H1 (cell line): ENCODE measurements at regions not wholly inside any gene's neighbourhood (a gene's known extent, or its start where the extent isn't known, plus 50 kb on each side); places are given as distances from the start of the nearest gene placed in this dataset.

Source experiments
- CTCF ChIA-PET: fragments of 300-600 bp; sonication (Branson Sonifier 250); formaldehyde crosslinking; loops from one replicate; lab custom pipeline; 2021; ENCODE audit not compliant: partially characterized antibody; lab: Charles Lee
- POLR2A ChIA-PET: fragments of 300-600 bp; sonication (Branson Sonifier 250); formaldehyde crosslinking; loops from one replicate; lab custom pipeline; 2021; ENCODE audit warnings: inconsistent platforms; ENCODE audit not compliant: partially characterized antibody; lab: Charles Lee
- DNase-seq, 2 experiments: peaks; one replicate each; pipeline versions ENCODE4 v3.0.0 to v3.0.0-alpha.2; 2010 to 2022; ENCODE audit warnings: low spot score in 2 of 2, low read depth in 1 of 2, mixed read lengths in 1 of 2
- FAIRE-seq: peaks from 2 replicates; lab custom pipeline; 2011; peaks lifted over from hg19 to GRCh38; lab: Jason Lieb, UNC
- H2AFZ ChIP-seq: 2 replicates; pipeline ENCODE4 v1.8.1; 2012; ENCODE audit warnings: low read length, inconsistent platforms
- H2AK5ac ChIP-seq: 2 replicates; pipeline ENCODE4 v1.6.1; 2013; ENCODE audit warnings: low read depth, low read length
- H2BK120ac ChIP-seq: replicated peaks from 2 replicates; pipeline ENCODE3; 2013; ENCODE audit warnings: low read depth, low read length, inconsistent platforms
- H2BK12ac ChIP-seq: 2 replicates; pipeline ENCODE4 v1.6.1; 2013; ENCODE audit warnings: low read depth, low read length
- H2BK15ac ChIP-seq: 2 replicates; pipeline ENCODE4 v1.6.1; 2013; ENCODE audit warnings: low read length
- H2BK20ac ChIP-seq: 2 replicates; pipeline ENCODE4 v1.6.1; 2013; ENCODE audit warnings: low read length
- H2BK5ac ChIP-seq: 2 replicates; pipeline ENCODE4 v1.6.1; 2013; ENCODE audit warnings: low read depth, low read length
- H3K14ac ChIP-seq: 2 replicates; pipeline ENCODE4 v1.6.1; 2013; ENCODE audit warnings: inconsistent platforms; ENCODE audit not compliant: insufficient read length
- H3K18ac ChIP-seq: 2 replicates; pipeline ENCODE4 v1.6.1; 2013; ENCODE audit warnings: low read length; ENCODE audit errors: extremely low read depth
- H3K23ac ChIP-seq: 2 replicates; pipeline ENCODE4 v1.6.1; 2013; ENCODE audit warnings: inconsistent platforms; ENCODE audit not compliant: insufficient read length
- H3K23me2 ChIP-seq: 2 replicates; pipeline ENCODE4 v1.6.1; 2013; ENCODE audit warnings: low read depth, low read length
- H3K27ac ChIP-seq: 2 replicates; pipeline ENCODE4 v1.6.1; 2011; ENCODE audit warnings: low read depth, low read length, inconsistent platforms
- H3K27me3 ChIP-seq, 4 experiments: replicated peaks in 1 of 4; 1 replicate in 1 of 4; 2 replicates in 3 of 4; pipeline versions ENCODE4 v1.6.1 to v1.8.1; 2011 to 2013; ENCODE audit warnings: low read length in 3 of 4, mild to moderate bottlenecking in 3 of 4, inconsistent platforms in 2 of 4, mixed read lengths in 2 of 4, moderate library complexity in 1 of 4; ENCODE audit not compliant: control insufficient read depth in 3 of 4, insufficient read depth in 3 of 4; ENCODE audit errors: extremely low read depth in 1 of 4
- H3K36me3 ChIP-seq, 4 experiments: 2 replicates each; pipeline versions ENCODE4 v1.6.1 to v1.8.1; 2011 to 2013; ENCODE audit warnings: mild to moderate bottlenecking in 4 of 4, low read length in 3 of 4, moderate library complexity in 2 of 4, control low read depth in 1 of 4, inconsistent platforms in 1 of 4; ENCODE audit not compliant: insufficient read depth in 4 of 4, control insufficient read depth in 2 of 4
- H3K4ac ChIP-seq: replicated peaks from 2 replicates; pipeline ENCODE3; 2013; ENCODE audit warnings: low read length, low read depth, mixed read lengths, inconsistent platforms; ENCODE audit not compliant: insufficient read length
- H3K4me1 ChIP-seq, 4 experiments: replicated peaks in 1 of 4; 1 replicate in 1 of 4; 2 replicates in 3 of 4; pipeline versions ENCODE4 v1.6.1 to v1.8.1; 2011 to 2013; ENCODE audit warnings: low read length in 3 of 4, inconsistent platforms in 2 of 4, mixed read lengths in 1 of 4; ENCODE audit not compliant: insufficient read depth in 4 of 4, control insufficient read depth in 3 of 4
- H3K4me2 ChIP-seq, 2 experiments: 2 replicates each; pipeline versions ENCODE4 v1.6.1 to v1.8.1; 2011 to 2013; ENCODE audit warnings: low read depth in 2 of 2, low read length in 2 of 2, control low read depth in 1 of 2, inconsistent platforms in 1 of 2, mild to moderate bottlenecking in 1 of 2; ENCODE audit not compliant: insufficient read depth in 1 of 2
- H3K4me3 ChIP-seq, 4 experiments: fragments of 200-600, 300-600 bp in 1 of 4; sonication (generic), shearing (Covaris generic), sonication (Bioruptor Twin) in 1 of 4; 2 replicates each; pipeline versions ENCODE4 v1.5.1 to v1.8.1; 2011 to 2016; ENCODE audit warnings: low read length in 4 of 4, low read depth in 3 of 4, control low read depth in 2 of 4, inconsistent platforms in 2 of 4, mild to moderate bottlenecking in 2 of 4, mixed read lengths in 1 of 4, moderate library complexity in 1 of 4; ENCODE audit not compliant: insufficient read depth in 2 of 4; ENCODE audit errors: extremely low read depth in 1 of 4
- H3K56ac ChIP-seq: replicated peaks from 2 replicates; pipeline ENCODE3; 2013; ENCODE audit warnings: low read depth, mild to moderate bottlenecking, mixed read lengths, low read length, inconsistent platforms; ENCODE audit not compliant: insufficient read length
- H3K79me1 ChIP-seq: 2 replicates; pipeline ENCODE4 v1.6.1; 2013; ENCODE audit warnings: low read depth, low read length, control low read depth
- H3K79me2 ChIP-seq, 2 experiments: 2 replicates each; pipeline versions ENCODE4 v1.6.1 to v1.8.1; 2012 to 2013; ENCODE audit warnings: low read length in 2 of 2, mild to moderate bottlenecking in 2 of 2, inconsistent platforms in 1 of 2; ENCODE audit not compliant: insufficient read depth in 2 of 2, control insufficient read depth in 1 of 2
- H3K9ac ChIP-seq, 4 experiments: replicated peaks in 1 of 4; 1 replicate in 1 of 4; 2 replicates in 3 of 4; pipeline versions ENCODE4 v1.6.1 to v1.8.1; 2011 to 2013; ENCODE audit warnings: low read depth in 3 of 4, low read length in 3 of 4, control low read depth in 2 of 4, mild to moderate bottlenecking in 2 of 4, moderate library complexity in 2 of 4, inconsistent platforms in 1 of 4; ENCODE audit errors: extremely low read depth in 1 of 4
- H3K9me3 ChIP-seq, 2 experiments: 2 replicates each; pipeline versions ENCODE4 v1.6.1 to v1.8.1; 2012 to 2013; ENCODE audit warnings: mild to moderate bottlenecking in 2 of 2, moderate library complexity in 2 of 2, control low read depth in 1 of 2, inconsistent platforms in 1 of 2, low read depth in 1 of 2, low read length in 1 of 2, mixed read lengths in 1 of 2; ENCODE audit not compliant: insufficient read depth in 2 of 2
- H4K20me1 ChIP-seq, 2 experiments: replicated peaks in 1 of 2; 2 replicates each; pipeline versions ENCODE3 to v1.8.1; 2011 to 2013; ENCODE audit warnings: inconsistent platforms in 2 of 2, low read length in 2 of 2, mild to moderate bottlenecking in 1 of 2; ENCODE audit not compliant: insufficient read depth in 2 of 2, control insufficient read depth in 1 of 2
- H4K5ac ChIP-seq: 2 replicates; pipeline ENCODE4 v1.6.1; 2013; ENCODE audit warnings: low read length, low read depth, mixed read lengths, inconsistent platforms; ENCODE audit not compliant: insufficient read length
- H4K8ac ChIP-seq: 2 replicates; pipeline ENCODE4 v1.8.0; 2013; ENCODE audit warnings: mild to moderate bottlenecking, moderate library complexity, low read length, inconsistent platforms; ENCODE audit not compliant: insufficient read depth; ENCODE audit errors: extremely low read depth
- H4K91ac ChIP-seq: replicated peaks from 2 replicates; pipeline ENCODE3; 2013; ENCODE audit warnings: low read length, mixed read lengths, inconsistent platforms; ENCODE audit not compliant: insufficient read length
- CHD2 ChIP-seq: IDR thresholded peaks from 2 replicates; pipeline ENCODE4 v1.6.1; 2012; ENCODE audit warnings: low read length, improper control_type of control experiment
- whole genome bisulfite sequencing, 2 experiments: shearing (Covaris generic) in 1 of 2; methylation state at CpG; one replicate each; pipeline versions ENCODE4 v1.1.6 to v1.1.7; 2013 to 2015; ENCODE audit warnings: low lambda C conversion rate in 2 of 2, mixed read lengths in 2 of 2, inconsistent platforms in 1 of 2, low coverage in 1 of 2, missing lambda C conversion rate in 1 of 2; ENCODE audit not compliant: insufficient replicate concordance in 2 of 2, insufficient coverage in 1 of 2, insufficient read length in 1 of 2; ENCODE audit errors: extremely low coverage in 1 of 2, missing lambda C conversion rate in 1 of 2; 5-methylcytosine and 5-hydroxymethylcytosine counted together

- no peak overlapping the region for H2BK5ac ChIP-seq
- no peak overlapping the region for H2BK120ac ChIP-seq
- H3K27ac ChIP-seq, result no peak overlapping the region
- H2BK12ac ChIP-seq, result no peak overlapping the region
- H3K27me3 ChIP-seq, result no peaks in the 10 kb centered on the region
- no peak overlapping the region for H2BK20ac ChIP-seq
- H4K8ac ChIP-seq, result no peak overlapping the region
- no peak overlapping the region for H3K23ac ChIP-seq
- H2BK15ac ChIP-seq, result no peak overlapping the region
- 93% methylated on average over 3 of the region's 3 CpGs; no CpG with 5 or more reads in 1 of the 2 experiments for WGBS, 2 experiments
- no peak for FAIRE-seq
- H3K4me1 ChIP-seq, result no peaks in the 10 kb centered on the region
- no peaks in the 10 kb centered on the region for H4K20me1 ChIP-seq
- ChIA-PET POLR2A (no interaction called here), CTCF (interaction anchor here (0.7 to 6.2 kb wide), 14 partner anchors 17 to 251 kb away, joined by 3 to 88 read pairs (median 4); no protein-coding TSS in a partner anchor)
- H2AFZ ChIP-seq, result no peak overlapping the region
- H3K18ac ChIP-seq, result no peak overlapping the region
- no peaks in the 10 kb centered on the region for H3K23me2 ChIP-seq
- H4K5ac ChIP-seq, result no peak overlapping the region
- no peak overlapping the region for H3K4me3 ChIP-seq
- no peak for DNase-seq
- H2AK5ac ChIP-seq, result no peak overlapping the region
- H3K4ac ChIP-seq, result no peak overlapping the region
- no peaks in the 10 kb centered on the region for H3K79me2 ChIP-seq
- no peak overlapping the region for H4K91ac ChIP-seq
- no peak overlapping the region for H3K14ac ChIP-seq
- H3K9ac ChIP-seq, result no peak overlapping the region
- no peaks in the 10 kb centered on the region for H3K36me3 ChIP-seq
- H3K79me1 ChIP-seq, result no peaks in the 10 kb centered on the region
- H3K9me3 ChIP-seq, result no peaks in the 10 kb centered on the region
- no peak overlapping the region for H3K56ac ChIP-seq
- no peak overlapping the region for H3K4me2 ChIP-seq
- TF ChIP-seq CHD2, result no peak
Measured at GRCh38 chr4:15237648-15238230, 190.1 kb upstream of the C1QTNF7 start.
